ENCODE measurements at regions not wholly inside any gene's neighbourhood (a gene's known extent, or its start where the extent isn't known, plus 50 kb on each side); places are given as distances from the start of the nearest gene placed in this dataset.

DNA sequence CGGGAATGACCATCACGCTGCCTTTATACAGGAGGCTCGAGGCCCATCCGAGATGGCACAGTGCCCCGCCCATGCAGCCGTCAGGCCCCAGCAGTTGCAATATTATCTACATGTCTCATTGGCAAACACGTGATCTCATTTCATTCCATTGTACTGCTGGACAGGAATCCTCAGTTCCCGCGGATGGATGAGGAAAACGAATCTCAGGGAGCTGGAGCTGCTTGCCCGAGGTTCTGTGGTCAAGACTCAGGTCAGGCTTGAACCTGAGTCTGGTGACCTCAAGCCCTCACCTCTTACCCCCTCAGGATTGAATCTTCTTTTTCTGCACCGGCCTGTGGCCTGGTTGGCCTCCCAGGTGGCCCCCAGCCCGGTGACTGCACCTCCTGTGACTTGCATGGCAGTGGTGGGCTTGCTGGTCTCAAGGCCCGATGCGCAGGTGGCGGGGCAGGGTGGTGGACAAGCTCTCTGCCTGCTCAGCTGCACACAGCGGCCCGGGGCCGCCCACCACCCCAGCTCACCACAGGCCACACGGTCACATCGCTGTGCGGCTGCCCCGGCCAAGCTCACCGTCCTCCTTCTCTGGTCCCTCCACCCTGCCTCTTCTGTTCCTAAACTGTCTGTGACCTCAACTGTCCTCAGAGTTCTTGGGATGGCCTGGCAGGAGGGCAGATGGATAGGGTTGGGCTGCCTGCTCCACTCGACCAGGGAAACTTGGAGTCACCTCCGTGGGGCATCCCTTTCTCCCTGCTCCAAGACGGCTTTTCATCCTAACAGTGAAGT, 52.0 kb upstream of the HS6ST1 start:
- no peak overlapping the region for H3K4me2 ChIP-seq
- H3K27me3 ChIP-seq: no peaks in the 10 kb centered on the region
- peaks cover 18% of the 10 kb centered on the region for H3K4me1 ChIP-seq
- H3K36me3 ChIP-seq: no peaks in the 10 kb centered on the region
- H3K9ac ChIP-seq: no peak overlapping the region
- no peaks in the 10 kb centered on the region for H4K20me1 ChIP-seq (ENCODE audit: low read depth)
- Mint-ChIP-seq H3K36me3 (no peaks in the 10 kb centered on the region), H3K27ac (peak overlapping the region; percentile 100), H3K4me1 (peaks cover 57% of the 10 kb centered on the region), H3K9me3 (no peaks in the 10 kb centered on the region), H3K4me3 (peak overlapping the region; percentile 72), H3K27me3 (ENCODE audit: insufficient read depth, low read depth) (peaks cover 8% of the 10 kb centered on the region)
- DNase-seq (ENCODE audit: low spot score): no peak
- H3K9me3 ChIP-seq (ENCODE audit: low read depth): no peaks in the 10 kb centered on the region
- no peak for TF ChIP-seq EZH2phosphoT487 (IDR thresholded peaks at IDR 0.05)
- no peak for TF ChIP-seq EZH2 (IDR thresholded peaks at IDR 0.05)
- TF ChIP-seq, protein P1, sequence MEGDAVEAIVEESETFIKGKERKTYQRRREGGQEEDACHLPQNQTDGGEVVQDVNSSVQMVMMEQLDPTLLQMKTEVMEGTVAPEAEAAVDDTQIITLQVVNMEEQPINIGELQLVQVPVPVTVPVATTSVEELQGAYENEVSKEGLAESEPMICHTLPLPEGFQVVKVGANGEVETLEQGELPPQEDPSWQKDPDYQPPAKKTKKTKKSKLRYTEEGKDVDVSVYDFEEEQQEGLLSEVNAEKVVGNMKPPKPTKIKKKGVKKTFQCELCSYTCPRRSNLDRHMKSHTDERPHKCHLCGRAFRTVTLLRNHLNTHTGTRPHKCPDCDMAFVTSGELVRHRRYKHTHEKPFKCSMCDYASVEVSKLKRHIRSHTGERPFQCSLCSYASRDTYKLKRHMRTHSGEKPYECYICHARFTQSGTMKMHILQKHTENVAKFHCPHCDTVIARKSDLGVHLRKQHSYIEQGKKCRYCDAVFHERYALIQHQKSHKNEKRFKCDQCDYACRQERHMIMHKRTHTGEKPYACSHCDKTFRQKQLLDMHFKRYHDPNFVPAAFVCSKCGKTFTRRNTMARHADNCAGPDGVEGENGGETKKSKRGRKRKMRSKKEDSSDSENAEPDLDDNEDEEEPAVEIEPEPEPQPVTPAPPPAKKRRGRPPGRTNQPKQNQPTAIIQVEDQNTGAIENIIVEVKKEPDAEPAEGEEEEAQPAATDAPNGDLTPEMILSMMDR (IDR thresholded peaks at IDR 0.05): no peak
- H3K4me3 ChIP-seq: no peak overlapping the region
- H3K79me2 ChIP-seq (ENCODE audit: low read depth): no peaks in the 10 kb centered on the region
- no peak overlapping the region for H2AFZ ChIP-seq (replicated peaks)
- H3K27ac ChIP-seq: no peak overlapping the region
- H3F3A ChIP-seq (ENCODE audit: low read depth): peaks cover 23% of the 10 kb centered on the region

DNA sequence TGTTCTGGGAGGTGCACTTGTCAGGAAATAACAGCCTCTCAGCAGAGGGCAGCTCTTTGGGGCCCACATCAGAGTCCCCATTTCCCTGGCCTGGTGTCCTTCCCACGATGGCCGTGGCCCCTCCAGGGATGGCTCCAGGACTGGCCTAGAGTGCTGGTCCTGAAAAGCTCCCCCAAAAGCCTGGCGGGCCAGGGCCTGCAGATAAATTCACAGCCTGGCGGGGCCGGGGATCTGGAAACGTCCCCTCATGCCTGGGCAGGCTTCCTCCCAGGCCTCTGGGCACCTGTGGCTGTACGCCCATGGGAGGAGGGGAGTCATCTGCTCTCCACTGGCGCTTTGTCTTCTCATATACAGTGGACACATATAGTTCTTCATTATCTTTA, 52.6 kb upstream of the HS6ST1 start:
- TF ChIP-seq, protein P1 (IDR thresholded peaks at IDR 0.05): no peak
- TF ChIP-seq EZH2phosphoT487 (IDR thresholded peaks at IDR 0.05): no peak
- TF ChIP-seq EZH2 (IDR thresholded peaks at IDR 0.05): no peak
- Histone ChIP-seq H3K36me3 (no peaks in the 10 kb centered on the region), H3K27me3 (no peaks in the 10 kb centered on the region), H3K9ac (no peak overlapping the region), H3F3A (ENCODE audit: low read depth) (peaks cover 23% of the 10 kb centered on the region), H3K4me3 (no peak overlapping the region), H3K4me1 (peaks cover 18% of the 10 kb centered on the region), H3K79me2 (ENCODE audit: low read depth) (no peaks in the 10 kb centered on the region), H3K27ac (no peak overlapping the region), H4K20me1 (ENCODE audit: low read depth) (no peaks in the 10 kb centered on the region), H3K9me3 (ENCODE audit: low read depth) (no peaks in the 10 kb centered on the region), H2AFZ (replicated peaks) (no peak overlapping the region), H3K4me2 (no peak overlapping the region)
- H3K4me1 Mint-ChIP-seq: peaks cover 53% of the 10 kb centered on the region
- H3K36me3 Mint-ChIP-seq: no peaks in the 10 kb centered on the region
- DNase-seq (ENCODE audit: low spot score): no peak
- no peaks in the 10 kb centered on the region for H3K9me3 Mint-ChIP-seq
- H3K4me3 Mint-ChIP-seq: no peak overlapping the region
- H3K27me3 Mint-ChIP-seq (ENCODE audit: insufficient read depth, low read depth): peaks cover 8% of the 10 kb centered on the region
- H3K27ac Mint-ChIP-seq: peak overlapping the region; percentile 92

DNA sequence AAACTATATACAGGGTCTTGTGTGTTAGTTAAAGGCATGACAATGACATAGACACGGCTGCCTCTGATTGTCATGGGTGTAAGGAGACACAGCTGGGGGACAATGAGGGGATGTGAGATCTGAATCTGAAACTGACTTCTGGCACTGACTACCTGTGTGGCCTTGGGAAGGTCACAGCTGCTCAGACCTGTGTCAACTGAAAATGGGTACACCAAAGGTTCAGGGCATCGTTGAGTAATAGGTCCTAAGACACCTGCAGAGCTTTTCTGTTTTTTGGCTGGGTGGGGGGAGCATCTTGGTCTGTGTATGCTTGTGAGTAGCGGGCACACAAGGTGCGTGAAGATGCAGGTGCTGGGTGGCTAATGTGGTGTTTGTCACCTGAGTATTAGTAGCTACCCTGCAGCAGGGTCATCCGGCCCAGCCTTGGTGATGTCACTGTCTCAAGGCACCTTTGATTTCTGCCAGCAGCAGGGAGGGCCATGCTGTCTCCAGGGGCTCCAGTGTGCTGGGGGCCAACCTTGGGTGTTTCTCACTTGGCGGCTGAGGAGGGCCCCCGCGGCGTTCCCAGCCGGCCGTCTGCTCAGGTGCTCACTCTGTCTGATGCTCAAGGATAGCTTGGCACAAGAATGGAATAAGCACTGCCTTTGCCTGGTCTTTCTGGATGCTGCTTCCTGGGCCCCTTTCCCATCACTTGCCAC, 53.1 kb upstream of the HS6ST1 start:
- H3K4me2 ChIP-seq: no peak overlapping the region
- Mint-ChIP-seq H3K9me3 (no peaks in the 10 kb centered on the region), H3K4me1 (peaks cover 48% of the 10 kb centered on the region), H3K4me3 (peak overlapping the region; percentile 57), H3K27ac (peak overlapping the region; percentile 86), H3K27me3 (ENCODE audit: insufficient read depth, low read depth) (peaks cover 8% of the 10 kb centered on the region), H3K36me3 (no peaks in the 10 kb centered on the region)
- H4K20me1 ChIP-seq (ENCODE audit: low read depth): no peaks in the 10 kb centered on the region
- TF ChIP-seq EZH2 (IDR thresholded peaks at IDR 0.05) (no peak), EZH2phosphoT487 (IDR thresholded peaks at IDR 0.05) (no peak)
- TF ChIP-seq, protein P1 (IDR thresholded peaks at IDR 0.05): no peak
- H3K9ac ChIP-seq: no peak overlapping the region
- no peak overlapping the region for H3K27ac ChIP-seq
- H3F3A ChIP-seq (ENCODE audit: low read depth): peaks cover 23% of the 10 kb centered on the region
- H3K9me3 ChIP-seq (ENCODE audit: low read depth): no peaks in the 10 kb centered on the region
- peaks cover 18% of the 10 kb centered on the region for H3K4me1 ChIP-seq
- no peaks in the 10 kb centered on the region for H3K79me2 ChIP-seq (ENCODE audit: low read depth)
- no peaks in the 10 kb centered on the region for H3K27me3 ChIP-seq
- no peak for DNase-seq (ENCODE audit: low spot score)
- H2AFZ ChIP-seq (replicated peaks): no peak overlapping the region
- H3K4me3 ChIP-seq: no peak overlapping the region
- no peaks in the 10 kb centered on the region for H3K36me3 ChIP-seq

Data from neural progenitor cell (in vitro differentiated cells).